NCI-H187 treated with DMSO at 0.1 percent for 48 hours (cell line): ENCODE measurements at regions not wholly inside any gene's neighbourhood (a gene's known extent, or its start where the extent isn't known, plus 50 kb on each side); places are given as distances from the start of the nearest gene placed in this dataset.
"Not testable (repeated sequence)": the region's sequence is repeated elsewhere in the genome, so short reads cannot be mapped to it uniquely, and the experiment has no call there.

Experiments used
- DNase-seq: peaks from one replicate; lab custom pipeline; 2025; lab: John Stamatoyannopoulos, UW

DNA sequence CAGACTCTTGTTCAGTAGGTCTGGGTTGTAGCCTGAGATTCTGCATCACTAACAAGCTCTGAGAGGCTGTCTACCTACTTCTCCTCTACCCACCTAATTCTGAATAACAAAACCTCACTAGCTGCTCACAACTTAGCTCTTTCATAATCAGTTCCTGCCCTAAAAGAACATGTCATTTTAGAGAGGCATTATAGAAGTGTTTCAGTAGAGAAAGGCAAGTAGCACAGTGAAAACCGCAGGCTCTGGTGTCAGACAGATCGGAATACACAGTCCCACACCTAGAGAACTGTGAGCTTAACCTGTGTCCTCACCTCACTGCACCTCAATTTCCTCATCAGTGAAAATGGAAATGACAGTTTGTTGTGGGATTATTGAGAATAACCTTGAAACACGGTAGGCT, 1337.6 kb upstream of the TENM4 start:
- no peak for DNase-seq

DNA sequence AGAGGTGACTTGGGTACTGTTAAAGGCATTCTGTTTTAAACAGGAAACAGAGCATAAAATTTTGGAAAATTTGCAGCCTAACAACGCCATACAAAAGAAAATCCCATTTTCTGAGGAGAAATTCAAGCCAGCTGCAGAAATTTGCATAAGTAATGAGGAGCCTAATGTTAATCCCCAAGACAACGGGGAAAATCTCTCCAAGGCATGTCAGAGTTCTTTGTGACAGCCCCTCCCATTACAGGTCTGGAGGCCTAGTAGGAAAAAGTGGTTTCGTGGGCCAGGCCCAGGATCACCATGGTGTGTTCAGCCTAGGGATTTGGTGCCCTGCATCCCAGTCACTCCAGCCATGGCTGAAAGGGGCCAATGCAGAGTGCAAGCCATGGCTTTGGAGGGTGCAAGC, 1333.1 kb upstream of the TENM4 start:
- no peak for DNase-seq

DNA sequence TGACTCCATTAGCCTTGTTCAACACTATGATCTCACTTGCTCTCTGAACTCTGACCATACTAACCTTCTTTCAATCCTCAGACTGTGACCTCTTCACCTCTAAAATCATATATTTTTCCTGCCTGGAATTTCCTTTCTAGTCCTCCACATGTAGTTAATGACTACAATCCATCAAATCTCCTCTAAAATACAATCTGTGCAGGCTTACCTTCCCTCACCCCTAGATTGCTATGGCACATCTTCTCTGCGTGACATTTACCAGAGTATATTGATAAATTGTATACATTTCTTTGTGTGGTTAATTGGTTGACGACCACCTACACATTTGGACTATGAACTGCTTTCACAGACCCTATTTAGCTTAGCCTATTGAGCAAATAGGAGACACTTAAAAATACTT, 1330.2 kb upstream of the TENM4 start:
- no peak for DNase-seq

DNA sequence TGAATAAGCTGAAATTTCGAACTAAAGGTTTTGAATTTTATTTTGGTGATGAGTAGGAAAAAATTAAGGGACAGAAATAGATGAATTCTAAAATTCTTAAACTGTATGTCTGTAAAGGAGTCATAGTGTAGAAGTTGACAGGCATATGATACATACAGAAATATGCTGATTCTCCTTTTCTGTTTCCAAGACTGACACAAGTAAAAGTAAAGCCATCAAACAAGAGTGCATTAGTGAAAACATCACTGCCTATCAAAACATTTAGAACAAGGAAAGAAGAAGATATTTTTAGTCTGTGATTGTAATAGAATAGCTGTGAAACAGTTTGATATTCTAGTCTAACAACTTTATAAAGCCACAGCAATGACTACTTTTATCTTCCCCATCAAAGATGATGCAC, 1318.0 kb upstream of the TENM4 start:
- DNase-seq, result no peak

DNA sequence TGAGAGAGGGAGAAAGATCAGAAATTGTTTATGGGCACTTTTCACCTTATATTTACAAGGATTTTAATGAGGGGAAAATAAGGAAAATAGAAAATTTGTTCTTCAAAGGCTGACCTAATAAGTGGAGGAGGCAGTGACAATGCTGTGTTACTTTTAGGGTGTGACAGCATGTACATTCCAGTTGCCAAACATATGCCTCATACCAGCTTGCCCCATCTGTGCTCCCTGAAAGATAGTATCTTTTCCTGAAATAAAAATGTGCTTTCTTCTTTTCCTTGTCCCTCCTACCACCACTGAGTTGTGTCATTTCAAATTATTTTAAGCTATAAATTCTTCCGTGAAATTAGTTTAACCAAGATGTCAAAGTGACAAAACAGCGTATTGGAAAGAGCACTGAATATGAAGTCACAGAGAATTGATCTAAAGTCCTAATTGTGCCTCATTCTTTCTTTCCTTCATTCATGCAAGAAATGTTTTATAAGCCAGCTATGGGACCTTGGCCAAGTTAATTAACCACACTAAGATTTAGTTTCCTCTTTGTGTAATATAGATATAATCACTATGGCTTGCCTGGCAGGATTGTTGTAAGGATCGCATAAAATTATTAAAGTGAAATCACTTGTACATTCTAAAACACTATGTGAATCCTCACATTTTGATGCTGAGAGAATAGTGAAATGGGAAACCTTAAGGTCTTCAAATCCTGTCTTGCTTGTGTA, 1307.5 kb upstream of the TENM4 start:
- no peak for DNase-seq

DNA sequence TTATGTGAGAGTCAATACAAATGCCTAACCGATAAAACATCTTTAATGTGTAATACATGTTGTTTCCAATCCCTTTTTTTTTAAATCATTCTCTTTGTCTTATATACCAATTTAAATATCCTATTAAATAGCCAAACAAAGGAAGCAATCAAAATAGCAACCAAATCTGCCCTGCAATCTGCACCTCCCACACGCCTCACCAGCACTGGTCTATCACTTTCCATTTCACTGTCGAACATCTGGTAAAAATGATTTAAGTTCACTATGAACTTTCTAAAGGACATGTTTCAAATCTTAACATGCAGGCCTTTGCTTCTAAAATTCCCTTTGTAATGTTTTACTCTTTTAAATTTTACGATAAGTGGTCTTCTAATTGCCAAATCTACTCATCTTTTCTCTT, 1305.5 kb upstream of the TENM4 start:
- no peak for DNase-seq

DNA sequence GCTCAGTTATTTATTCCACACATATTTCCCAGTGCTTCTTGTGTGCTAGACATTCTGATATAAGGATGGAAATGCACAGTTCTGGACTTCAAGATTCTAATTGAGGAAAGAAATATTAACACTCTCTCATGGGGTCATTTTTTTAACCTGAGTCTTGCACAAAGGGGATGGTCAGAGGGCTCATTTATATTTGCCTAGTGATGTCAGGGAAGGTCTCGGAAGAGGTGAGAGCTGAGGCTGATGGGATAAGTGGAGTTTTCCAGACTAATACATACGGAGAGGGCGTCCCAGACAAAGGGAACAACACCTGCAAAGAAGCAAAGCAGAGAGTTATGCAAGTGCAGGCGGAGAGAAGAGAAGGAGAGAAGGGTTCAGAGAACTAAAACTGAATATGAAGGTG, 1304.6 kb upstream of the TENM4 start:
- no peak for DNase-seq

DNA sequence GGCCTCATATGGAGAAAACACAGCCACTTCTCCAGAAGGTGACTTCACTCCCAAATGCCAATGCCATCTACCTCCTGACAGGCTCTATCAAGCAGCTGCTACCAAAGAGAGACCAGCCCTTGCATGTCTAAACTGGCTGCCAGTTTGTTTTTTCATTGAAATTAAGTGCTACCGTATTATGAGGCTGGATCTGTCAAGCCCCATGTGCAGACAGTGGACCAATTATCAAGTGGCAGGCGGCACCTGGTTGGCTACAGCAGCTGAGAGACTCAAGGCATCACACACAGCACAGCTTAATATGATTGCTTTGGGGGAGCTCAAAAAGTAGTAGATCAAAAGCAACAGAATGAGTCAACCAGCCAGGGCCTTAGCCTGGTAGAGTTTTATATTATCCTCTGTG, 1293.0 kb upstream of the TENM4 start:
- DNase-seq, result no peak

DNA sequence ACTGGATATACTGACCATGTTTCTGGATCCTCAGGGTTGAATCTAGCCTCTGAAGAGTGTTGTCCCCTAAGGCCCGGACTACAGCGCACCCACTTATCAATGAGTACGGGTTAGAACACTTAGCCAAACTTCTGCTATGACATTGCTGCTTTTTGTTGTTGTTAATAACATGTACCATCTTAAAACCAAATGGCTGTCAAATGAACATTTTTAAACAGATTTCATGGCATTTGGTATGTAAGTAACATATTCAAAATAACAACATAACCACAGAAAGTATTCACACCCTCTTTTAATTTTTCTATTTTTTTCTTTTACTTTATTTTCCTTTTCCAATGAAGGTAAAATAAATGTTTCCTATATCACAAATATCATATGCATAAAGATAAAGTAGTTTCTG, 1292.5 kb upstream of the TENM4 start:
- DNase-seq, result no peak

DNA sequence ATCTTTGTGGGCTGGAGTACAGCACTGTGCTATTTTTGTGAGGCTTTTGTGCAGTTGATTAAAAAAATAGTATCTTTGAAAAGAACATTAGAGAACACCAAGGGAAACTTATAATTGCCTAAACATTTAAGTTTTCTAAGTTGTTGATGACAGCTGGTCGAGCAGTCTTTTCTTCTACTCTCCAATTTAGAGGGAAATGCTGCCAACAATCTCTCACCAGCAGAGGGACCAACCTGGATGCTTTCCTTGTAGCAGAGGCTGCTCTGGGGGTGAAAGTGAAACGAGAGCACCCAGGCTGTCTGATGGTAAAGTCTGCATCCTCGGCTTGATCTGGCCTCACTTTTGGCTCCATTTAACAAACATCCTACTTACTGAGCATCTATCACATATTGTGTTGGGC, 1286.5 kb upstream of the TENM4 start:
- DNase-seq, result no peak

DNA sequence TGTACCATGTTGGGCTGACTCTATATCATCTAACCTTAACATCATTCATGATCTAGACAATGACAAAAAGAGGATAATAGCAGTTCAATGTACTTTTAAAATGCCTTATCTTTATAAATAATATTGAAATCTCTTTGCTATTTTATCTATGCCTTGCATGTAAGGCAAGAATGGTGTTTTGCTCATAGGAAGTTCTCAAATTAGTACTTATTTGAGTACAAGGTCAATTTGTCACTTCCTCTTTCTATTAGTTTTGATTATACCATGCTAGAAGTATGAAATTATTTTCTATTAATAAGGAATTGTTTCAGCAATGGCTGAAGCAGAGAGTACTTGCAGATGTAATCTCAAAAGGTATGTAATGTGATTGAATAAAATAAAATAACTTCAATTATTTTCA, 1285.4 kb upstream of the TENM4 start:
- no peak for DNase-seq

DNA sequence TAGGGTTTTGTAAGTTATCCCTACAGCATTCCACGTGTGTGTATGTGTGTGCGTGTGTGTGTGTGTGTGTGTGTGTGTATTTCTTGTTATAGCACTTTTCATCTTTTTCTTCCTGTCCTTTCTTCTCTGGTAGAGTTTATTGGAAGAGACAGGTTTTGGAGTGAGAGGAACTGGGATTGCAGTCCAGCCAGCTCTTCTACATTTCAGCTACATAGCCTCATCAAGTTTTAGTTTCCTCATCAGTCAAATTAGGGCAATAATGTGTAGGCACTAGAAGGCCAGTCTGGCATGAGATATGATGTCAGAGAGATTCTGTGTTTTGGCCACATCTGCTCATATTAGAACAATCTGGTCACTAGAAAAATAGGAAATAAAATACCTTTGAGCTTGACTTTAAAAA, 1283.5 kb upstream of the TENM4 start:
- no peak for DNase-seq

DNA sequence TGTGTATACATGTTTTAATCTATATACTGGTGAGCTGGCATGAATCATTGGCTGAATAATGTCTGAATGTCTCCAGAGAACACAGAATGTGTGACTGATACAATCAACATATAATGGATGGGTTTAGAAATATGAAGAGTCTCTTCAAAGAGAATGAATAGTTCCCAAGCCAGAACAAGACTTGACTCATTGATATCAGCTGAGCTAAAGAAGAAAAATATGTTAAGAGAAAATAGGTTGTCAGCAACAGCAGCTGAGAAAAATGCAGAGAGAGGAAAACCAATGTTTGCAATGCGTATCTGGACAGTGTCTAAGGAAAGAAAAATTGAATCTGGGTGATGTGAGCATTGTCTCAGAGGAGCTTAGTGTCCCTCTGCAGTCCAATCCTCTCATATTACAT, 1281.8 kb upstream of the TENM4 start:
- DNase-seq, result no peak

DNA sequence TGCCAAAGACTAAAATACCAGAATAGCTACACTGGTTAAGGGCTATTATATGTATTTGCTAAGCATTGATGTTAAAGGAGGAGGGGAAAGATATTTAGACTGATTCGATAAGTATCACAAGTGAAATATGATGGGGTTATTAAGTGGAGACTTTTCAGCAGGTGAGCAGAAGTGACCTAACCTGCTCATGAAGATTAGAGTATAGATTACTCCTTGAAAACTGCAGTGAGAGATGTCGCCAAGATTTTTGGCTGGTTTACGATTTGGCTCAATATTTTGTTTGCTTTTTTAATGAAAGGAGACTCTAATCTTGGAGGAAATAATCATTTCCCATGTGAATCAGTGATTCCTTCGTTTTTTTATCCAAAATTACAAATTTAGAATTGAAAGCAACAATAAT, 1279.5 kb upstream of the TENM4 start:
- no peak for DNase-seq

DNA sequence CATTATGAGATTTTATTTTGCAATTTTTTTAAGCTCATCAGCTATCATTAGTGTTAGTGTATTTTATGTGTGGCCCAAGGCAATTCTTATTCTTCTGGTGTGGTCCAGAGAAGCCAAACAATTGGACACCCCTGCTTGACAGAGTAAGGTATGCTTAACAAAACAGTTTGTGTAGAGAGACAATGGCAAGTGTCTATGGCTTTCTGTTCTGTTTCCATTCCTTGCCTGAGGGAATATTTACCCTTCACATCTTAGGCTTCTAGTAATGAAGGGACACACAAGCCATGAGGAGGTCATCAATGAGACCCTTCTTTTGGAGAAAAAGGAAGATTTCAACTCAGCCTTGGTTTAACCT, 1278.4 kb upstream of the TENM4 start:
- DNase-seq, result no peak

DNA sequence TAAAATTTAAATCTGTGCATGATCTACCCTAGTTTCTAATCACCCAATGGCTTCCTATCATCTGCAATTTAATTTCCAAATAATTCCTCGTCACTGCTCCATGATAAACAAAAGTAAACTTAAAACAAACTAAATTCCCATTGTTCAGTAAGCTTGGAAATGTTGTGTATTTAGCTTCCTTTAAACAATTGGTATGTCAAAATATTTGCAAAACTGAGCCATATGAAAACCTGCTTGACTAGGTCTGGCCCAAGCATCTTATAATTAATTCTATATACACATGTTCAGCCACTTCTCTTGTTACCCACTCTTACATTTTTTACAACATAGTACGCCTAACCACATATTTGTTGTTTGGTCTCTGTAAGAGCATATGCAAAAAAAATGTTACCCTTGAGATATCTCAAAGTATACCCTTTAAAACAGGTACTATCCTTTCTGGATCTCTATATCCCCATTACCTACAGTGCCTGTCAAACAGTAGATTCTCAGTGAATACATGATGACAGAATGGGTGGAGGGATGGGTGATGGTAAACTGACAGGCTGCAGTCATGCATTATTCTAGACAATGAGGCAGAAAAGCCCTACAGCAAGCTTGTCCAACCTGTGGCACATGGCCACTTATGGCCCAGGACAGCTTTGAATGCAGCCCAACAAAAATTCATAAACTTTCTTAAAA, 1277.9 kb upstream of the TENM4 start:
- no peak for DNase-seq

DNA sequence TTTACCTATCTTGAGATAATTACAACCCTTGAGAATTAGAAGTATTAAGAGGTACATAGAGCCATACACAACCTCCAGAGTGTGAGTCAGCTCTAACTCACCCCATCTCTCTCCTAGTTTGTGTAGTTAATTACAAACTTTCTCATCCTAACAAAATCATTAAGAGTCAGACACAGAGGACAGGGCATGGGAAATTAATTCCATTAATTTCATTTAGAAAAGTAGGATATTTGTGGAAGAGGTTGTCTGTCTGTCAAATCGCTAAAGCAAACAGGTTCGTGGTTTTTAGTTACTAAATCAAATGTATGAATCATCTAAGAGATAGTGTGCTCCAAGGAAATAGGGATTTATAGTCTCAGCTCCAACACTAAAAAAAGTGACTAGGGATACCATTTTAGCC, 1261.4 kb upstream of the TENM4 start:
- DNase-seq, result no peak

DNA sequence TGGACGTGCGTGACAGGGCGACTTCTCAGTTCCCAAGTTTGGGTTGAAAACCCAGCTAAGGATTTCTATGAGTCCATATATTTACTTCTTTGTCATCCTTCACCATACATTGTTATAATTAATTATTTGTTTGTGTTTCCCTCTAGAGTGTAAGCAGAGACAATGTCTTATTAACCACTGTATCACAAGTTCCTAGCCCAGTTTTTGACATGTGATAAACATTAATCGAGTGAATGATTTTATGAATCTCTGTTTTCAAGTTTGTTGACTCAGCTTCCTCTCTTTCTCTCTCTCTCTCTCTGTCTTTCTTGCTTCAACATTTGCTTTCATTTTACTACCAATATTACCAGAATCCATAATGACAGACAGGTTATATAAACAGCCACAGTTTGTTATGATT, 1259.6 kb upstream of the TENM4 start:
- DNase-seq, result no peak

DNA sequence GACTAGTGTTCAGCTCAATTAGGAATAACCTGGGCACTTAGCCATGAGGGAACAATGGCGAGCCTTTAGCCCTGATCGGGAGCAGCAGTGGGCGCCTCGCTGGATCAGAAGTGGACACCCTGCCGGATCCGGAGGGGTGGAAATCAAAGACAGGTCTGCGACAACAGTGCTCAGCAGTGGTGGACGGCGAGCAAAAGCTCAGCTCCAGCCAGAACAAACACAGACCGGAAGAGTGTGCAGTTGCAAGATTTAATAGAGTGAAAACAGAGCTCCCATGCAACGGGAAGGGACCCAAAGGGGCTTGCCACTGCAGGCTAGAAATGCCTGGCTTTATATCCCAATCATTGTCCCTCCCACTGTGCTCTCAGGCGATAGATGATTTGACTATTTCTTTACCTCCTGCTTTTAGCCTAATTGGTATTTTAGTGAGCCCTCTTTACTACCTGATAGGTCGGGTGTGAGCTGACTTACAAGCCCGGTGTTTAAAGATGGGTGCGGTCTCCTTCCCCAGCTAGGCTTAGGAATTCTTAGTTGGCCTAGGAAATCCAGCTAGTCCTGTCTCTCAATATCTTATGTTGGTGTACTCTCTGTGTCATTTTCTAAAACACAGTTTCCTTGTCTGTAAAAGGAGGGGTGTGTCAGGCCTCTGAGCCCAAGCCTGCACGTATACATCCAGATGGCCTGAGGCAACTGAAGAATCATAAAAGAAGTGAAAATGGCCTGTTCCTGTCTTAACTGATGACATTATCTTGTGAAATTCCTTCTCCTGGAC, 1258.8 kb upstream of the TENM4 start:
- DNase-seq, result not testable (repeated sequence)

DNA sequence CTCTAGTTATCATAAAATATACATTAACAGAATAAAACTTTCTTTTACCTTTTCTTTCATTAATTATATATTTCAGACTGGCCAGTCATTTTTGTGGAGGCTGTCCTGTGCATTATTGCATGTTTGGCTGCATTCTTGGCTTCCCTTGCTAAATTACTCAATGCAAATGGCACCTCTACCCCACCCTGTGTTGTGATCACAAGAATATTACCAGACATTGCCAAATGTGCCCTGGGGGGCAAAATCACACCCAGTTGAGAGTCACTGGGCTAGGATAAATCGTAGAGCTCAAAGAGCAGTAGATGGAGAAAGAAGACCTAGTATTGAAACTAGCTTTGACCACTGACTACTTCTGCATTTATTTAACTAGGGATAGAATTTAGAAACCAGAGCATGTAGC, 1257.8 kb upstream of the TENM4 start:
- DNase-seq, result no peak

DNA sequence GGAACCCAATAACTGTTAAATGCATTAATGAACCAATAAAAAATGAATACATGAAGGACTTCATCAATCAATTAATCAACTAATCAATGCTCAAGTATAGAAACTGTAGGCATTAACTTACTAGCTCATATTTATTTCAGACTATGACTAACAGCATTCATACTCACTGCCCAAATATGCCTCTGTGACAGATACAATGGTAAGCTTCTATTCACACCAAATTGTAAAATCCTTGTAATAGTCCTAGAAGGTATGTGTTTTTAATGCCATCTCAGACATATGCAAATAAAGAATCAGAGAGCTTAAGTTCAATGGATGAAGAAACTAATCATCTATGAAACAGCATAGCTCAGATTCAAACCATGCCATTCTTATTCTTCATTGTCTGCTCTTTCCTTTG, 1253.6 kb upstream of the TENM4 start:
- DNase-seq, result no peak

DNA sequence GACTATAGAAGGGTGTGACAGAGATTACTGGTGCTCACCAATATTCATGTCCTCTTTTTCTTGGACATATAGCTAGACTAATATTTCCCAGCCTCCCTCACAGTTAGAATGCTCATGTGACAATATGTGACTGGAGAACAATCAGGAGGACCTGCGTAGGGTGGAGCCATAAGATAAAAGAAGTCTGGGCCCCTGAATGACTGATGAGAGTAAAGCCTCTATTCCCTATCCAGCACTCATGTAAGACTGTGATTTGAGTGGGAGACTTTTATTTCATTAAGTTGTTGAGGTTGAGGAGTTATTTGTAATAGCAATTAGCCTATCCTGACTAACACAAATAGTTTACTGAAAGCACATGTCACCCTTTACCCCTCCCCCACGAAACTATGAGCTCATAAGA, 1247.1 kb upstream of the TENM4 start:
- DNase-seq, result no peak

DNA sequence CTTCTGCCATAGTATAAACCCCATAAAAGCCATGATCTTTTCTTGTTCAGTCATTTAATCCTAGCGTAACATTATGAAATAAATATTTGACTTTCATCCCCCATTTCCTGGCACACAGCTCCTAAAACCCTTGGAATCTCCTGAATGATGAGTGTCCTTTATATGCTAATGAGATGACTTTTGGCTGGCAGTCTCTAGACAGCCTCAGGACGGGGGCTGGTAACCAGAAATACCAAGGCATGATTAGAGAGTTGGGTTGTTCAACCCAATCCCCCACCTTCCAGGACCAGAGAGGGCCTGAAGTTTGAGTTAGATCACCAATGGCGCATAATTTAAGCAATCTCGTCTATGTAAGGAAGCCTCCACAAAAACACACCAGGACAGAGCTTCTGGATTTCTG, 1246.1 kb upstream of the TENM4 start:
- DNase-seq, result no peak

DNA sequence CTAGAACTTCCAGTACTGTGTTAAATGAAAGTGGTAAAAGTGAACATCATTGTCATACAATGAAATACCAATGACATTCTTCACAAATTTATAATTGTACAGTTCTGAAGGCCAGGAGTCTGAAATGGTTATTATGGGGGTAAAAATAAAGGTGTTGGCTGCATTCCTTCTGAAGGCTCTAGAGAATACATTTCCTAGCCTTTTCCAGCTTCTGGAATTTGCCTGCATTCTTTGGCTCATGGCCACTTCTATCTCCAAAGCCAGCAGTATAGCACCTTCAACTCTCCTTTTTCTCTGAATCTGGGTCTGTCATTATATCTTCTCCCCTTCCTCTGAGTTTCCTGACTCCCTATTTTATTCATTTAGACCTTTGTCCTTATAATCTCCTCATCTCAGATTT, 1232.7 kb upstream of the TENM4 start:
- no peak for DNase-seq
